Endodermal cell (in vitro differentiated cells): ENCODE measurements at regions not wholly inside any gene's neighbourhood (a gene's known extent, or its start where the extent isn't known, plus 50 kb on each side); places are given as distances from the start of the nearest gene placed in this dataset.

Experiments used
- DNase-seq: peaks from one replicate; pipeline ENCODE4 v3.0.0-alpha.2; 2017
- H3K27ac ChIP-seq: 2 replicates; pipeline ENCODE4 v1.5.1; 2013; ENCODE audit warnings: mild to moderate bottlenecking, low read depth, low read length, moderate library complexity
- H3K27me3 ChIP-seq: 2 replicates; pipeline ENCODE4 v1.6.1; 2013; ENCODE audit warnings: mild to moderate bottlenecking, low read length, moderate library complexity; ENCODE audit not compliant: insufficient read depth, control insufficient read depth, poor library complexity, severe bottlenecking
- H3K36me3 ChIP-seq: 2 replicates; pipeline ENCODE4 v1.7.0; 2013; ENCODE audit warnings: mild to moderate bottlenecking, low read length, moderate library complexity; ENCODE audit not compliant: control insufficient read depth, insufficient read depth
- H3K4me1 ChIP-seq: one replicate; pipeline ENCODE4 v1.7.0; 2013; ENCODE audit warnings: low read length; ENCODE audit not compliant: control insufficient read depth, insufficient read depth
- H3K4me3 ChIP-seq: 2 replicates; pipeline ENCODE4 v1.5.1; 2013; ENCODE audit warnings: mild to moderate bottlenecking, low read length, moderate library complexity
- H3K9ac ChIP-seq: 2 replicates; pipeline ENCODE4 v1.6.1; 2013; ENCODE audit warnings: mild to moderate bottlenecking, low read length, moderate library complexity; ENCODE audit not compliant: poor library complexity, severe bottlenecking; ENCODE audit errors: extremely low read depth
- H3K9me3 ChIP-seq: 2 replicates; pipeline ENCODE4 v1.6.1; 2013; ENCODE audit warnings: mild to moderate bottlenecking, low read length, moderate library complexity; ENCODE audit not compliant: control insufficient read depth
- H3K27ac Mint-ChIP-seq: 2 replicates; pipeline ENCODE4 v1.8.0; 2020; ENCODE audit warnings: mixed read lengths
- H3K27me3 Mint-ChIP-seq: 2 replicates; pipeline ENCODE4 v1.8.0; 2021; ENCODE audit warnings: mild to moderate bottlenecking, mixed read lengths; ENCODE audit not compliant: insufficient read depth
- H3K36me3 Mint-ChIP-seq: 2 replicates; pipeline ENCODE4 v1.8.0; 2020; ENCODE audit warnings: low read depth, mixed read lengths
- H3K4me1 Mint-ChIP-seq: 2 replicates; pipeline ENCODE4 v1.8.0; 2020; ENCODE audit warnings: mixed read lengths
- H3K4me3 Mint-ChIP-seq: 2 replicates; pipeline ENCODE4 v1.8.0; 2020; ENCODE audit warnings: mild to moderate bottlenecking, moderate library complexity, mixed read lengths
- H3K9me3 Mint-ChIP-seq: 2 replicates; pipeline ENCODE4 v1.8.0; 2020; ENCODE audit warnings: mild to moderate bottlenecking, mixed read lengths
- CTCF ChIP-seq: fragments of 200-600 bp; sonication (generic); conservative IDR thresholded peaks from 2 replicates; pipeline ENCODE4 v1.5.0; 2021; ENCODE audit warnings: antibody characterized with exemption, mild to moderate bottlenecking
- WGBS, 2 experiments: methylation state at CpG; one replicate each; pipeline versions ENCODE4 v1.1.5 to v1.1.7; 2013; ENCODE audit warnings: missing lambda C conversion rate in 2 of 2, mixed read lengths in 1 of 2; ENCODE audit not compliant: insufficient coverage in 1 of 2, insufficient read length in 1 of 2; 5-methylcytosine and 5-hydroxymethylcytosine counted together

GRCh38 chr6:128642132-128642531, 121.7 kb upstream of the PTPRK start:
- Histone ChIP-seq H3K27me3 (no peaks in the 10 kb centered on the region), H3K4me3 (no peak overlapping the region), H3K27ac (no peak overlapping the region), H3K9me3 (no peaks in the 10 kb centered on the region), H3K4me1 (peaks cover 5% of the 10 kb centered on the region), H3K9ac (no peak overlapping the region), H3K36me3 (no peaks in the 10 kb centered on the region)
- 89 to 100% methylated on average over 1 of the region's 1 CpG for WGBS, 2 experiments
- Mint-ChIP-seq H3K27ac (no peak overlapping the region), H3K27me3 (no peaks in the 10 kb centered on the region), H3K4me1 (peaks cover 15% of the 10 kb centered on the region), H3K4me3 (no peak overlapping the region), H3K9me3 (no peaks in the 10 kb centered on the region), H3K36me3 (no peaks in the 10 kb centered on the region)
- no peak for TF ChIP-seq CTCF
- no peak for DNase-seq

- Mint-ChIP-seq H3K36me3 (no peaks in the 10 kb centered on the region), H3K4me1 (peaks cover 15% of the 10 kb centered on the region), H3K9me3 (no peaks in the 10 kb centered on the region), H3K4me3 (no peak overlapping the region), H3K27ac (no peak overlapping the region), H3K27me3 (no peaks in the 10 kb centered on the region)
- no peak overlapping the region for H3K4me3 ChIP-seq
- no peak for DNase-seq
- H3K9ac ChIP-seq, result no peak overlapping the region
- H3K36me3 ChIP-seq, result no peaks in the 10 kb centered on the region
- no peaks in the 10 kb centered on the region for H3K9me3 ChIP-seq
- H3K27ac ChIP-seq, result no peak overlapping the region
- peaks cover 5% of the 10 kb centered on the region for H3K4me1 ChIP-seq
- H3K27me3 ChIP-seq, result no peaks in the 10 kb centered on the region
- no peak for TF ChIP-seq CTCF
Measured at GRCh38 chr6:128641703-128642102, 121.3 kb upstream of the PTPRK start.

- Mint-ChIP-seq H3K9me3 (no peaks in the 10 kb centered on the region), H3K4me3 (no peak overlapping the region), H3K27me3 (no peaks in the 10 kb centered on the region), H3K36me3 (no peaks in the 10 kb centered on the region), H3K27ac (no peak overlapping the region), H3K4me1 (no peaks in the 10 kb centered on the region)
- Histone ChIP-seq H3K27ac (no peak overlapping the region), H3K9me3 (no peaks in the 10 kb centered on the region), H3K4me1 (no peaks in the 10 kb centered on the region), H3K9ac (no peak overlapping the region), H3K36me3 (no peaks in the 10 kb centered on the region), H3K4me3 (no peak overlapping the region), H3K27me3 (no peaks in the 10 kb centered on the region)
- no peak for DNase-seq
- no peak for TF ChIP-seq CTCF
Measured at GRCh38 chr6:128638817-128639216, 118.4 kb upstream of the PTPRK start.
